K562 (cell line): ENCODE measurements at regions not wholly inside any gene's neighbourhood (a gene's known extent, or its start where the extent isn't known, plus 50 kb on each side); places are given as distances from the start of the nearest gene placed in this dataset.

Experiments used
- ATAC-seq: fragments of 200-7000 bp; cut with Tn5 transposase; 3 replicates; pipeline ENCODE4 v1.9.1; 2020; ENCODE audit warnings: moderate library complexity
- BruUV-seq: library from RNA; stranded (reverse); fragments of 400-500 nt; replicated peaks from 2 replicates; lab custom pipeline; 2021; lab: Mats Ljungman, UMichigan
- CTCF ChIA-PET: fragments of 300-600 bp; formaldehyde crosslinking; extraction: SDS; loops from one replicate; lab custom pipeline; 2021; ENCODE audit warnings: low intra/inter-chr PET ratio; lab: Yijun Ruan, JAX
- POLR2A ChIA-PET: fragments of 300-600, 350-650 bp; sonication (Branson Sonifier 250); formaldehyde crosslinking; extraction: SDS; loops from one replicate; lab custom pipeline; 2021; ENCODE audit warnings: antibody characterized with exemption, inconsistent platforms; lab: Yijun Ruan, JAX
- DNase-seq, 4 experiments: peaks; one replicate each; pipeline versions ENCODE4 v3.0.0 to v3.0.0-alpha.2; 2011 to 2018; ENCODE audit warnings: low spot score in 3 of 4, mixed read lengths in 3 of 4; ENCODE audit errors: extremely low read depth in 1 of 4
- FAIRE-seq: peaks from 2 replicates; lab custom pipeline; 2011; peaks lifted over from hg19 to GRCh38; lab: Jason Lieb, UNC
- H2AFZ ChIP-seq: 2 replicates; pipeline ENCODE4 v1.6.0; 2011; ENCODE audit warnings: low read depth, low read length, control low read depth, inconsistent platforms
- H3K27ac ChIP-seq: fragments of 200-600 bp; 3 replicates; pipeline ENCODE4 v1.8.0; 2011; ENCODE audit warnings: low read depth, mild to moderate bottlenecking, control low read depth, inconsistent platforms, low read length, moderate library complexity, mixed read lengths; ENCODE audit errors: extremely low read depth
- H3K27me3 ChIP-seq, 2 experiments: fragments of 300-600 bp in 1 of 2; 2 replicates in 1 of 2; 3 replicates in 1 of 2; pipeline versions ENCODE4 v1.6.0 to v1.8.0; 2011; ENCODE audit warnings: inconsistent platforms in 2 of 2, low read length in 2 of 2, mild to moderate bottlenecking in 1 of 2, mixed read lengths in 1 of 2, moderate library complexity in 1 of 2; ENCODE audit not compliant: control insufficient read depth in 2 of 2, insufficient read depth in 2 of 2
- H3K36me3 ChIP-seq: fragments of 300-600 bp; 3 replicates; pipeline ENCODE4 v1.8.0; 2011; ENCODE audit warnings: mild to moderate bottlenecking, low read length, inconsistent platforms; ENCODE audit not compliant: control insufficient read depth, insufficient read depth
- H3K4me1 ChIP-seq, 2 experiments: fragments of 200-600 bp in 1 of 2; replicated peaks in 1 of 2; 2 replicates in 1 of 2; 3 replicates in 1 of 2; pipeline versions ENCODE4 v1.5.1 to v1.8.0; 2011; ENCODE audit warnings: inconsistent platforms in 2 of 2, low read length in 2 of 2, mild to moderate bottlenecking in 1 of 2, mixed read lengths in 1 of 2, moderate library complexity in 1 of 2; ENCODE audit not compliant: control insufficient read depth in 2 of 2, insufficient read depth in 2 of 2
- H3K4me2 ChIP-seq: 2 replicates; pipeline ENCODE4 v1.6.1; 2011; ENCODE audit warnings: low read length, control low read depth, inconsistent platforms, mixed read lengths; ENCODE audit not compliant: insufficient read depth
- H3K4me3 ChIP-seq: fragments of 200-600 bp; sonication (generic), shearing (Covaris generic); 2 replicates; pipeline ENCODE4 v1.5.1; 2016; ENCODE audit warnings: control low read depth, inconsistent platforms
- H3K79me2 ChIP-seq: fragments of 200-600 bp; 3 replicates; pipeline ENCODE4 v1.8.0; 2011; ENCODE audit warnings: low read length, inconsistent platforms; ENCODE audit not compliant: control insufficient read depth, insufficient read depth
- H3K9ac ChIP-seq, 2 experiments: 2 replicates each; pipeline versions ENCODE4 v1.6.0 to v1.6.1; 2011; ENCODE audit warnings: low read depth in 2 of 2, low read length in 2 of 2, control low read depth in 1 of 2, inconsistent platforms in 1 of 2, mild to moderate bottlenecking in 1 of 2, mixed read lengths in 1 of 2; ENCODE audit not compliant: insufficient read depth in 1 of 2
- H3K9me1 ChIP-seq: one replicate; pipeline ENCODE4 v1.6.0; 2011; ENCODE audit warnings: inconsistent platforms, mild to moderate bottlenecking, low read length, moderate library complexity; ENCODE audit not compliant: control insufficient read depth, insufficient read depth
- H3K9me3 ChIP-seq: replicated peaks from 2 replicates; pipeline ENCODE4 v1.5.1; 2011; ENCODE audit warnings: low read depth, low read length, inconsistent platforms; ENCODE audit not compliant: control insufficient read depth, insufficient read depth
- H4K20me1 ChIP-seq: replicated peaks from 2 replicates; pipeline ENCODE4 v1.6.1; 2011; ENCODE audit warnings: low read length, inconsistent platforms, mixed read lengths; ENCODE audit not compliant: control insufficient read depth, insufficient read depth
- BRD4 ChIP-seq: fragments of 200-600 bp; sonication (generic); IDR thresholded peaks from 2 replicates; pipeline ENCODE4 v1.6.1; 2017; ENCODE audit warnings: inconsistent platforms
- CGGBP1 ChIP-seq: fragments of 250-450 bp; sonication (Bioruptor Pico); IDR thresholded peaks from 2 replicates; pipeline ENCODE4 v1.9.0; 2021; ENCODE audit warnings: mild to moderate bottlenecking
- NBN ChIP-seq: fragments of 450-650 bp; IDR thresholded peaks from 2 replicates; pipeline ENCODE4 v1.6.1; 2016; ENCODE audit warnings: low read depth, mild to moderate bottlenecking
- NFE2L1 ChIP-seq: fragments of 450-650 bp; IDR thresholded peaks from 2 replicates; pipeline ENCODE4 v1.6.1; 2016; ENCODE audit warnings: missing genetic modification characterization, low read depth, mild to moderate bottlenecking, missing compliant biosample characterization, moderate library complexity, borderline replicate concordance
- ZBTB11 ChIP-seq, 3 experiments: fragments of 200-800 bp in 1 of 3; fragments of 250-450 bp in 1 of 3; fragments of 450-650 bp in 1 of 3; sonication (Bioruptor Pico) in 1 of 3; sonication (Bioruptor generic) in 1 of 3; formaldehyde crosslinking in 1 of 3; IDR thresholded peaks; 2 replicates each; pipeline versions ENCODE4 v1.6.1 to v1.8.0; 2016 to 2022; ENCODE audit warnings: mild to moderate bottlenecking in 2 of 3, missing genetic modification characterization in 2 of 3, missing compliant biosample characterization in 1 of 3, moderate library complexity in 1 of 3
- ZNF146 ChIP-seq: IDR thresholded peaks from one replicate; pipeline ENCODE4 v1.6.1; 2018; ENCODE audit warnings: missing compliant biosample characterization; ENCODE audit not compliant: unreplicated experiment
- ZNF398 ChIP-seq: fragments of 250-450 bp; sonication (Bioruptor Pico); IDR thresholded peaks from 2 replicates; pipeline ENCODE4 v1.8.0; 2021; ENCODE audit warnings: moderate library complexity, mild to moderate bottlenecking, inconsistent platforms
- WGBS: fragments of 100-300 bp; shearing (Covaris generic); methylation state at CpG from one replicate; pipeline ENCODE4 v1.1.6; 2016; ENCODE audit warnings: low coverage, mixed read lengths; ENCODE audit not compliant: insufficient coverage; ENCODE audit errors: missing lambda C conversion rate; 5-methylcytosine and 5-hydroxymethylcytosine counted together
- in situ Hi-C: fragments of 300-500 bp; cut with MboI; formaldehyde crosslinking; loops from 4 replicates; pipeline ENCODE4 v1.15.0; 2018; ENCODE audit warnings: inconsistent platforms, mixed read lengths
- intact Hi-C: fragments of 100-400 bp; cut with micrococcal nuclease; formaldehyde crosslinking; loops from 2 replicates; pipeline ENCODE4 v1.14.2; 2022

- no peaks in the 10 kb centered on the region for H3K9me1 ChIP-seq
- no peaks in the 10 kb centered on the region for H3K27me3 ChIP-seq
- no peak overlapping the region for H3K4me2 ChIP-seq
- CTCF ChIA-PET: no interaction called here
- ATAC-seq: no peak
- H3K36me3 ChIP-seq: no peaks in the 10 kb centered on the region
- POLR2A ChIA-PET: no interaction called here
- in situ Hi-C loops: no loop called here
- H2AFZ ChIP-seq: no peak overlapping the region
- no peak for FAIRE-seq
- no peaks in the 10 kb centered on the region for H3K9me3 ChIP-seq
- H3K27ac ChIP-seq: no peak overlapping the region
- no TSS peak for BruUV-seq
- 0% methylated on average over 2 of the region's 3 CpGs for WGBS
- H4K20me1 ChIP-seq: no peaks in the 10 kb centered on the region
- TF ChIP-seq BRD4: no peak
- no peak for TF ChIP-seq ZBTB11 (CRISPR knock-in tag; IDR thresholded peaks at IDR 0.05)
- TF ChIP-seq NBN: no peak
- TF ChIP-seq NFE2L1 (tag): no peak
- no peak for TF ChIP-seq CGGBP1
- no peak for TF ChIP-seq ZNF398 (CRISPR knock-in tag)
- no peak for TF ChIP-seq ZNF146 (CRISPR knock-in tag)
- H3K9ac ChIP-seq: no peak overlapping the region
- no peaks in the 10 kb centered on the region for H3K79me2 ChIP-seq
- intact Hi-C loops: no loop called here
- H3K4me1 ChIP-seq: no peaks in the 10 kb centered on the region
- no peak for DNase-seq
- no peak overlapping the region for H3K4me3 ChIP-seq
Observed at GRCh38 chr20:4508773-4509172, 177.5 kb upstream of the PRNP start.
